Lung microvascular endothelial cell (primary cell): ENCODE measurements at regions not wholly inside any gene's neighbourhood (a gene's known extent, or its start where the extent isn't known, plus 50 kb on each side); places are given as distances from the start of the nearest gene placed in this dataset.

Experiments
- DNase-seq, 2 donors: peaks; one replicate each; pipeline versions ENCODE4 v3.0.0 to v3.0.0-alpha.2; 2010; ENCODE audit warnings: low read depth in 2 of 2

DNA sequence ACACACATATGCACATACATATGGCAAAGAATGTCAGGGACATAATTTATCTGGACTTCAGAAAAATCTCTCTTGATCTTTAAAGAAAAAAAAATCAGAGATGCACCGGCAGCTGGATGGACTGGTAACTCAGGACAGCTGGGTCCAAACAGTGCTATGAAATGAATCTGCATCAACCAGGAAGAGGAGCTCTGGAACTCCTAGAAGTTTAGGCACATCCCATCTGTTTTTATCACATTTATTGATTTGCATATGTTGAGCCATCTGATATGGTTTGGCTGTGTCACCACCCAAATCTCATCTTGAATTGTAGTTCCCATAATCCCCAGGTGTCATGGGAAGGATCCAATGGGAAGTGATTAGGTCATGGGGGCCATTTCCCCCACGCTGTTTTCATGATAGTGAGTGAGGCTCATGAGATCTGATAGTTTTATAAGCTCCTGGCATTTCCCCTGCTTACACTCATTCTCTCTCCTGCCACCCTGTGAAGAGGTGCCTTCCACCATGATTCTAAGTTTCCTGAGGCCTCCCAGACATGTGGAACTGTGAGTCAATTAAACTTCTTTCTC lies 87.7 kb upstream of the AKIP1 start:
- no peak for DNase-seq

DNA sequence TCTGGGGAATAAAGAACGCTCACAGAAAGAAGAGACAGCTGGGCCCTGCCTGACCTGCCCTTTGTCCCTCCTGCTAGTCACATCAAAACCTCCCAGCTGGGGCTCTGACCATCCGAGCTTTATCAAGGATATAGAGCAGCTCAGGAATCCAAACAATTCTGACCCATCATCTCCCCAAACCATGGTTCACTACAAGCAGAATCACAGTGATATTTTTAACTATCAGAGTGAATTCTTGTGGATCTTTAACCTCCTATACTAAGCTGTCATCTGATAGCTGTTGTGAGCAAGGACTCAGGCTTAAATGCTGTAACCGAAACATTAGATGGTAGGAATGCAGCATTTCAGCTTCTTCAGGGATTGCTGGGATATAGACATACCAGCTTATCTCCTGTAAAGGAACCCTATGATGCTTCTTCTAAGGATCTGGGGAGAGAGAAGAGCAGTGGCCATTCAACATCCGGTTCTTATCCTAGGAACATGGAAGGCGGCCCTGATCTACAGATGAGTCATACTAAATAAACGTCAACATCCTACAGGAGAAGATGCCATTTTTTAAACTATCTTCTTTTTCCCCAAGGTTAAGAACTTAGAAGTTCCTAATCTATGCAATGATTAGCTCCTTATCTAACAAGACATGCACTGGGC lies 84.7 kb upstream of the AKIP1 start:
- peak in 1 of 2 donors; percentile 72 for DNase-seq

DNA sequence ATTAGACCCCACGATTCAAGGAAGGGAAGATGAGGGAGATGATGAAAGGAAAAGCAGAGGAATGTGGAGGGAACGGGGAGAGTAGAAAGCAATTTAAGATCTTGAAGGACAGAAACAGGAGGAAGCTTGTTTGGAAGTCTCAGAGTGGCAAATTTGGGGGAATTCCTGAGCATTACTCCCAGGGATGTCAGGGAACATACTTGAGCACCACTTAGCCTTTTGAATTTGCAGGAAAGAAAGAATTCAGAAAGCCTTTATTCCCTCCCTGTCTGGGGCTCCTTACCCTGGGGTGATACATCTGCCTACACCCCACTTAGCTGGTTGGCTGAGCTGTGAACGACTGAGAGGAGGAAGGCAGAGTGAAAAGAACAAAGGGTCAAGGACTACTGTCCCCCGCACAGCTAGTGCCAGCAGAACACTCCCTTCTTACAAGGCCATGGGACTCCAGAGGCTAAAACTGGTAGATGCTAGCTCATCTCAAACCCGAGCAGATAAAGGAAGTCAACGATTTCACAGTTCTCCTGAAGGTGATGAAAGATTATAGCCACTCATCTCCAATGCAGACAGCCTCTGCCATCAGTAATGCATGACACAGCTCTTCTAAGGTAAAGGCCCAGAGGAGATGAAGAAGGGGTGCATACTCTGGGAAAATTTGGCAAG lies 84.0 kb upstream of the AKIP1 start:
- no peak for DNase-seq

DNA sequence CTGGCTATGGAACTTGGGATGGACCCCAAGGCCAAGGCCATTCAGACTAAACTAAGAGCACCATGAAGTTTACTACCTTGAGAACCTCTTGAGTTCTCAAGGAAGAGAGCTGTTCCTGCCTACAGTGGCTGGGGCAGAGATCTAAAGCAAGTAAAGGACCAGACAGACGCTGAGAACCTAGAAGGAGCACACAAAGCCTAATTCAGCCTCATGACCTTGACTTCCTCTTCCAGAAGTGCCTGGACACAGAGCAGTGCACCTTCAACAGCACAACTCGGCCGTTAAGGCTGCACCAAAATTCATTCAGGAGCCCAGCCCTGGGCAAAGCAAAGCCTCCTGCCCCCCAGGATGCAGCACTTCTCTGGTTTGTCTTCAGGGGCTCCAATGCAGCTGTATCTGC lies 82.9 kb upstream of the AKIP1 start:
- DNase-seq, result no peak

DNA sequence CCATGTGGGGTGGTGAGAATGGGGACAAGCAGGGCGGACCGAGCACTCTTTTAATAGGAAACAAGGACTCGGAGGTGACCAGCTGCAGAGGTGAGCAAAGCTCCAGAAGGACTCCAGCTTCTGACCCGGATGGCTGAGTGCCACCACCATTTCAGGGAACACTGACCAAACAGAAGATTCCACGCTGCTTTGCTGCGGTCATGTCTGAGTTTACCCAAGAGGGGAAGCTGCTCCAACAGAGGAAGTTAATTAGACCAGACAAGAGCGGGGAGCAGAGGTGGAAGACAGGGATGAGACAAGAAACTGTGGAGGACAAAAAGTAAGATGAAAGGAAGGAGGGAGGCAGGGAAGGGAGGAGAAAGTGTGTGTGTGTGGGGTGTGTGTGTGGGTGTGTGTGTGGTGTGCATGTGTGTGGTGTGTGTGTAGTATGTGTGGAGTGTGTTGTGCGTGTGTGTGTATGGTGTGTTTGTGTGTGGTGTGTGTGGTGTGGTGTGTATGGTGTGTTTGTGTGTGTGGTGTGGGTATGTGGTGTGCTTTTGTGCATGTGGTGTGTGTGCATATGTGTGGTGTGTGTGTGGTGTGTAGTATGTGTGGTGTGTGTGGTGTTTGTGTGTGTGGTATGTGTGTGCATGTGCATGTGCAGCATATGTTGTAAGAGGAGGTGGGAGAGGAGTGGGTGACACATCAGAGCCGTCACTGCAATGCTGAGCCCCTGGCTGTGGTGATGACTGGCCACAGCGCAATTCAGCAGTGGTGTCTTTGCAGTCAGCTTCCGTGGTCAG lies 82.2 kb upstream of the AKIP1 start:
- DNase-seq, result no peak

DNA sequence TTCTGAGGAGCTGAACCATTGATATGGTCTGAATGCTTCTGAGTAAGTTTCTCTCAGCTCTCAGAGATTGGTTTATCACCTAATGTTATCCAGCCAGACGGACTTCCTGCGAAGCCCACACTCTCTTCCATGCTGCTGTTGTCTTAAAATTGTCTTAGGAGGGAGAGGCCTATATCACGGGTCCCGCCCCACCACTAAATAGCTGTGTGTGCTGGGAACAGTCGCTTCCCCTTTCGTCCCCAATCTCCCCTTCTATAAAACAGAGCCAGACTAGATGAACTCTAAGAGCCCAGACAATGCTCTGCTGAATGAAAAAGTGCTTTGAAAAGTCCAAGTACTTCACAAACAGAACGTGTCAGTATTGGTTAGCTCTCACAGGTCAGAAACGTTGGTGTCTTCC lies 81.4 kb upstream of the AKIP1 start:
- DNase-seq, result no peak

DNA sequence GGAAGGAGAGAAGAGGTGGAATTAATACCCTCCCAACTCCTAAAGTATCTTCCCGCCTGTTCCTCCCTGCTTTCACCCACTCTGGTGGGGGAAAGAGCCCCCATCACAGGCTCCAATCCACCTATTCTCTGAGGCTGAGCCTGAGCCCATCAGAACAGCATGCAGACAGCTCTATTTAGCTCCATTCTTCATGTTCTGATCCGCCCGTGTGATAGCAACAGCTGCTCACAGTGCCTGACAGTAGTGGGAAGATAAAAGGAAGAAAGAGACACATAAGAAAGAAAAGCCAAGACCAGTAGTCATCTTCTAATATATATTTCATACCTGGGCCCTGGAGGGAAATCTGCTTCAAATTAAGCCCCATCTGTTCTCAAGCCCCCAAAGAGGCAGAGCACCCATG lies 80.3 kb upstream of the AKIP1 start:
- no peak for DNase-seq

DNA sequence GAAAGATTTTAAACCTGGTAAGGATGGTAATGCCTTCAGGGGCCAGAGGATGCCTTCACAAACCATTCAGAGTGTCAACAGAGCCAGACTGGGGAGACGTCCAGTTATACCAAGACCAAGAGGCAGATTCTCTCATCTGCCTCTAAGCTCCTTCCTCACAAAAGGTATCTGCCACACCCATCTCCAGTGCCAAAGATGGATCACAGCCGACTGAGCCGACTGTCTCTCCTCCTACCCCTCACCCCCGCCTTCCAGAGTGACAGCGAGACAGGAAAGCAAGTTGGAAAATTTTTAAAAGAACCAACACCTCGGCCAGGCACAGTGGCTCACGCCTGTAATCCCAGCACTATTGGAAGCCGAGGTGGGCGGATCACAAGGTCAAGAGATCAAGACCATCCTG lies 79.1 kb upstream of the AKIP1 start:
- no peak for DNase-seq

DNA sequence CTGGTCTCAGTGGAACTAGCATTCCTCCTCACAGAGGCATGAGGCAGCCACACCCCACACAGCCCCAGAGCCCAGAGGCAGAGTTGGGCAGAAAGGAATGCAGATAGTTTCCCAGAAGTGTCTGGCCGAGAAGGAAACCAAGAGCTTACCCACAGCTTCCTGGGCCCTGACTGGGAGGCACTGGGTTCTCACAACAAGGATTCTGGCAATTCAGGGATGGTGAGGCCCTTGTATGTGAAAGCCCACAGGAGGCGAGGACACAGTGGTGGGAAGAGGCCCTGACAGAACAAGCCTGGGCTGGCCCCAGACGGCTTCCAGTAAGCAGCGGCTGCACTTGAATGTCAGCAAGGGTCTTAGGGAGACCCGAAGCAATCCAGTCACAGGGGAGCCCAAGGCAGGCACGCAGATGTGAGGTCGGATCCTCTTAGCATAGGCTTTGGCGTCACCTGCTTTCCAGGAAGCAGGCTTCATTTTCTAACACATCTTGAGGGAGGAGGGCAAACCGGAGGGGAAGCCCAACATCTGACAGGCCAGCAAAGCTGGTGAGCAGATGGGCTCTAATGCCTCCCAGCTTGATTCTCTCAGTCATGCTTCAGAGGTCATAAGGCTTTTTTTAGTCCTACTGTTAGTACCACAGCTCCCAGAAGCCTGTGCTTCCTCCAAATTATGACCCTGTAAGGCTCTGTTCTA lies 78.3 kb upstream of the AKIP1 start:
- peak in 1 of 2 donors; percentile 37 for DNase-seq

DNA sequence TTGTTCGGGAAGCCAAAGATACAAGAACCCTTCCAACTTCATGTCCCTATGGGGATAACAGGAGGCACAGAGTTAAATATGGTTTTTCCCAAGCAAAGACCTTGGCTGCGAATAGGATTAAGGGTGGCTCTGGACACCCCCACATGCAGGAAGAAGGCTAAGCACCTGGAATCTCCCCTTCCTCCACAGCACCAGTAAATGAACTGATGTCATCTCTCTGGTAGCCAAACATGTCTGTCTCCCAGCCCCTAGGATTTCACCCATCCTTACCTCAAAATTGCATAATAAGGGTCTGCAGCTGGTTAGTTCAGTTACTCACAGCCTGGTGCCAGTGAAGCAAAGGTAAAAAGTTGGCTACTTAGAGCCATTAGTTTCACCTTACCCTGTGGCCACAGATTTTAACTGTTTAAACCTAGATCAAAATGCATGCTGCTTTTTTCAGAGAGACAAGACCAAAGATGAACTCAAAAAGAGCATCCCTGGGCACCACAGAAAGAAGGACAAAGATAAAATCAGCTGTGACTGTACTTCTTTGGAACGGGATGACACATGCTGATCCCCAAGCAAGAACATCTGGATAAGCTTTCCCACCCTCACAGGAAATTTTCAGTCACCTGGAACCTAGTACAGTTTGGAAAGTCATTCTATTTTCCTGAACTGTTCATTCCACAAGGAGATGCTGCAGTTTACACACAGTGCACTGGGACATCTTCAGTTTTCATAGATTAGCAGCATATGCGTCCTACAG lies 77.2 kb upstream of the AKIP1 start:
- peak in 1 of 2 donors; percentile 26 for DNase-seq

DNA sequence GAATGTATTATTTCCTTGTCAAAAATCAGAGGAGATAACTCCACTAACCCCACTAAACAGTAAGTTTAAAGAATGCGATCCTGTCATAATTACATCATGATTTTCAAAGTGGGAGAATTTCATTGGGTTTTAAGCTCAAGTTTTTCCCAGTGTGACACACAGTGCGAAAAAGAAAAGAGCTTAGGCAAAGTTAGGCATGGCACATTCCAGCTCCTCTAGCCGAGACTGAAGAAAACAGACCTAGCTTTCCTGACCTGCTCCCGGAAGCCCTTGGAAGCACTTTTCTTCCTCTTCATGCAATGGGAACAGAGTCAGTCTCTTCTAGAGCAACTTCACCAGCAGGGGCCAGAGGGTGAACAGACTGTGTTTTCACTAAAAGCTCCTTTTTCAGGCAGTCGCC lies 76.6 kb upstream of the AKIP1 start:
- DNase-seq, result peak in 1 of 2 donors; percentile 73

DNA sequence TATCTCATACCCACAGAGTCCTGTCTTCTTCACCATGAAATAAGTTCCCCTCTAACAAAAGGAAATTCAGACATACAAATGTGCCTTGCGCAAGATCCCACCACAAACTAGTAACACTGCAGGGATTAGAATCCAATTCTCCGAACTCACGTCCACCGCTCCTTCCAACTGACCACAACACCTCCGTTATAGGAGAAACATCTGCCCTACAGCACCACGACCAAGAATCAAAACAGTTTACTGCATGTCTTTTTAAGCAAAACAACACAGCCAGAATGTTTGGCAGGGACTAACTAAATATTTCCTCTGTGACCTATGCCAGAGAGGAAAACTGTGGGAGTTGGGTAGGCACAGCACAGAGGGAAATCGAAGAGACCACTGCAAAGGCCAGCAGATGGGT lies 72.7 kb upstream of the AKIP1 start:
- DNase-seq, result peak; percentile 34 to 62

DNA sequence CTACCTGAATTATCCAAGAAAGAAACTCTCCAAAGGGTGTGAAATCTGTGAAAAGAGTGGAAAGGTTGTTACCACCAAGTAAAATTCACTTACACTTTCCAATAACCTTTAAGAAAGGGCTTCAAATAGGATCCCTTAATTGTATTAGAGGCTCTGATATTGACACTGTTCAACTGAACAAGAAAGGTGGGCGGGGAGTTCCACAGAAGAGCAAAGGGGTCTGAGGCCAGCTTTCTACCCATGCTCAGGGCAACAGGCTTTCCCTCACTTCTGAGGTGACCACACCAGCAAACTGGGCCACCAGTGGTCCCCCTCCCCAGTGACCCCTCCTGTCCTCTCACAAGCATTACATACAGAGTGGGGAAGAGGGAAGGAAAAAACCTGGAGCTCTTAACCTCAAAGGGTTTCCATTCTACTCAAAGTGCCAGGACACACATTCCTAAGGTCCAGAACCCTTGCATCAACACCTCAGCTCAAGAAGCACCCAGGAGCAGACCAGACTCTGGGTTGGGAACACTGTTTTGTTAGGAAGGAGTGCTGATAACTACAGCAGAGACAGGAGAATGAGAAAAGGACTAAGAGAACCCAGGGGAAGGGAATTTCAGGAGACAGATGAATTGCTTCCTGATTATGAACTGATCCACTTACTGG lies 71.6 kb upstream of the AKIP1 start:
- no peak for DNase-seq

DNA sequence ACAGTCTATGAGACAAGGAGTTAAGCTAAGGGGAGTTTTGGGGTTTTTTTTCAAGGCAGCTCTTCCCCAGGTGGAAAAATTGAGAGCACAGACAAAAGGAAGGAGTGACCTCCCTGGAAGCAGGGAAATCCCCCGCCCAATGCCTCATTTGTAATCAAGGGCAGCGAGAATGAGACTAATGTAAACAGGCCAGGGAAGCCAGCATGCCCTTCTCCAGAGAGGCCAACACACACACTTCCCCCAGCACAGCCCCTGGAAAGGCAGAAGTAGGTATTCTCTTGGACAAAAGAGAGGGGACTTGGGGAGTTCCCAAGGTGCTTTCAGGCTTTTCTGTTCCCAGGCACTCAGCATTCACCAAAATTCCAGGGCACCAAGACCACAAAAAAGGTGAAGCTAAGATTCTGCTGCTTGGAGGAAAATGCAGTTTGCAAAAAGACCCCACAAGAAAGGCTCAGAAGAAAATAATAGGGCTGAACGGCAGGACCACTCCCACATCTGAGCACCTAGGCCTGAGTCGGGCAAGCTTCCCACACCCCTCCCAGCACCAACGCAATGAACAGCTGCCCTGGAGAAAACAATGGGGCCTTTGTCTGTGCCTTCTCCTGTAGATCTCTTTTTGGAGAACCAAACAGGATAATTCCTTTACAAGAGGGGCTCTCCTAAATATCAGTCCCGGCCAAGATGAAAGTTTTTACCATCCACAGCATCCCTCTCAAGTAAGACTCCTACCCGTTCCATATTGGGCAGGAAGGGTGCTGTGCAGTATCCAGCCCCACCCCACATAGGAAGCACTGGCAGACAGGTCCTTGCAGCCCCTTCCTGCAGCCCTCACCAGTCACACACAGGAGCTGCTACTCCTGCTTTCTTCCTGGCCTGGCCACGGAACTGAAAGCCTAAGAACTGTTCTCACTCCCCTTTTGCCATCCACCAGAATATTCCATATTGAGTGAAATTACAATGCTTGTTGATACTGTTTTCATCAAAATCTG lies 70.7 kb upstream of the AKIP1 start:
- DNase-seq, result peak; percentile 86 to 92

DNA sequence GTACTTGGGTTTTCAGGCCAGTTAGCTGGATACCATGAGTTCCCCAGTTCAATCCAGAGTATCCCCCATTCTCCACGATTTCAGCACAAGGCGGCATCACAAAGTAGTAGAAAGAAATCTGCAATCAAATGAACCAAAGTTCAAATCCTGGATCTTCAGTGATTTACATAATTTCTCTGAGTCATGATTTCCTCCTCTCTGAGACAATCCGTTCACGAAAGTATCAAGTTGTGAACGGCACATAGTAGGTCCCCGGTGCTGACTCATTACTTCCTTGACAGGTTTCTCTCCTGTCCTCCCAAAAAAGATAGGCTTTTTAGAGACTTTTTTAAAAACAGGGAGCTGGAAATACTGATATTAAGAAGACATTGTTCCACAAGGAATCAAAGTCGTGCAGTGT lies 69.1 kb upstream of the AKIP1 start:
- peak in 1 of 2 donors; percentile 74 for DNase-seq

DNA sequence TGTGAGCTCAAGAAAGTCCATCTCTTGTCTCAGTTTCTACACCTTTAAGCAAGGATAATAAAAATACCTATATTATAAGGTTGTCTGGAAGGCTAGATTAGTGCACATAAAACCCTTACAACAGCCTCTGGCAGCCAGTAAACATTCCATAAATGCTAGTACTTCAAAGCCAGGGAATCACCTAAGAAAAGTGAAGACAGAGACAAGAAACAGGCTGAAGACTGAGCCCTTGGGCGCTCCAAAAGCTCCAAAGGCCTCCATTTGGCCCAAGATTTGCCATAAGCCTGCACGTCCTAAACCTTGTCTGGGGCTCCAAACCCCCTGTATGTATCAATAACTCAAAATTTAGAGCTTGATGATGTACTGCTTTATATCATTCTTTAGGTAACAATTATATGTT lies 52.2 kb upstream of the AKIP1 start:
- DNase-seq, result no peak
